ENCODE measurements at regions not wholly inside any gene's neighbourhood (a gene's known extent, or its start where the extent isn't known, plus 50 kb on each side); places are given as distances from the start of the nearest gene placed in this dataset.
A peak's percentile ranks its signal among the peaks of the same experiment; 100 is the strongest.

- Histone ChIP-seq H3K4me1 (peaks cover 15 to 56% (median 23%) of the 10 kb centered on the region in 4 donors), H3K9me3 (no peaks in the 10 kb centered on the region), H3K27me3 (no peaks in the 10 kb centered on the region), H3K36me3 (no peaks in the 10 kb centered on the region), H3K4me3 (no peak overlapping the region), H3K27ac (no peak overlapping the region)
- 90 to 100% (median 91%) methylated on average over 10 to 20 of the region's 20 CpGs for WGBS, 5 donors
- DNase-seq, result peak; percentile 34 to 46
- intact Hi-C loops (cut with DNase I; ENCODE audit: low total_unique reads), result no loop called here
- TF ChIP-seq CTCF (IDR thresholded peaks at IDR 0.05), result peak in 1 of 7 experiments; percentile 9
- no peak for TF ChIP-seq POLR2AphosphoS5 (IDR thresholded peaks at IDR 0.05)
Observed at GRCh38 chr6:44062771-44063560, 64.3 kb downstream of the MRPL14 start.

DNA sequence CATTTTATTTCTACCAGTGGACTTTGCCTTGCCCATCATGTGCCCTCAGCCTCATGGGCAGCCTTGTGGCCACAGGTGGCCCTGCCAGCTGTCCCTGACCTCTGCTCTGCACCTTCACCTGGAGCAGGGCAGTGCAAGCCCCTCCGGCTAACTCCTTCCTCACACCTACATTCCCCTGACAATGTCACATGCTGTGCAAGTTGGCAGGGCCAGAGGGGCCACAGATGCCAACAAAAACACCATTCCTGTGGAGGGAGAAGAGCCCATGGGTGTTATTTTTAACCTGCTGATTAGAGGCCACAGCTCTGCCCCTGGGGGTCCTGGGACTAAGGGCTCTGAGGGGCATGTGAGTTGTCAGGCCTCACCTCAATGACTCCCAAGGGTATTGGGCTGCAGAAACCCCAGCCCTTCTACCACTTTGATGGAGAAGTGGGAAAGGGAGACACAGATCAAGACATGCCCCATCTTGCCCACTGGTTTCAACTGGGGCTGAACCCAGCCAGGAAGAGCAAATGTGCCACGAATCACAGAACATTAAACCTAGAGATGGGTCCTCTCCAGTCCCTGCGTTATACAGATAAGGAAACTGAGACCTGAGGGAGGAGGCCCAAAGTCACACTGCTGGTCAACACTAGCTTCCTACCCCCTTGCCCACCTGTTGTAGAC, 65.0 kb downstream of the MRPL14 start:
- Histone ChIP-seq H3K36me3 (no peaks in the 10 kb centered on the region), H3K27me3 (no peaks in the 10 kb centered on the region), H3K27ac (peak overlapping the region in 1 of 5 donors; percentile 23), H3K4me3 (no peak overlapping the region), H3K9me3 (no peaks in the 10 kb centered on the region), H3K4me1 (peaks cover 20 to 63% (median 30%) of the 10 kb centered on the region in 4 donors)
- WGBS, 5 donors, result 68 to 98% (median 87%) methylated on average over 3 of the region's 3 CpGs
- no peak for TF ChIP-seq POLR2A (IDR thresholded peaks at IDR 0.05)
- no peak for TF ChIP-seq EP300 (IDR thresholded peaks at IDR 0.05)
- no peak for TF ChIP-seq POLR2AphosphoS5 (IDR thresholded peaks at IDR 0.05)
- TF ChIP-seq CTCF (IDR thresholded peaks at IDR 0.05), result no peak
- no peak for DNase-seq
- intact Hi-C loops (cut with DNase I; ENCODE audit: low total_unique reads), result no loop called here

DNA sequence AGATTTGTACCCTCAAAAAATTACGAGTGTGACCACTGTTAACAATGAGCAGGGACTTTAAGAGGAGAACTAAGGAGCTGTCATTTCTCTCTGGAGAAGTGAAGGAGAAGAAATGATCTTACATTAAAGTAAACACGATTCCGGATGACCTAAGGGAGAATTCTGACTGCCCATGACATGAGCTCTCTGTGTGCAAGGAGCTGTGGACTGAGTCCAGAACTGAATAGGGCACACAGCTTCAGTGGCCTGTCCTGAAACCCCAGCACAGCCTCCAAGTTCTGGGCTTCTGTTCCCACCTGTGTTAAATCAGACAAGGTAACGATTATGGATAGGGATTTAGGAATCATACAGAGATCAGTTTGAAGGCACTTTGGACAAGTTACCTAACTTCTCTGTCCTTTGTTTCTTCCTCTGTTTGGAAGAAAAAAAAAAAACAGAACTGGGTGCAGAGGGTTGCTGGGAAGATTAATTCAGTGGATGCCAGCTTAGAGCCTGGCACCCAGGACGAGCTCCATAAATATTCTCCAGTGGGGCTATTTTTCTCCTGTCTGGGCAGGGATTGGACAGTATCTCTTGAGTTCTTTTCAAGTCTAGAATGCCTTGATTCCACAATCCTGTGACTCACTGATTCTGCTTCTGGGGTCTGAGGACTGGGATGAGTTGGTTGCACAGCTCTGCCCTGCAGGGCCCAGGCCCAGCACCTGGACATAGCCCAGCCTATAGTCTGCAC, 65.7 kb downstream of the MRPL14 start:
- Histone ChIP-seq H3K27me3 (no peaks in the 10 kb centered on the region), H3K27ac (peak overlapping the region in 1 of 5 donors; percentile 23), H3K9me3 (no peaks in the 10 kb centered on the region), H3K36me3 (no peaks in the 10 kb centered on the region), H3K4me3 (no peak overlapping the region), H3K4me1 (peaks cover 23 to 69% (median 33%) of the 10 kb centered on the region in 4 donors)
- WGBS, 5 donors, result 66 to 81% (median 77%) methylated on average over 5 of the region's 5 CpGs
- no peak for TF ChIP-seq POLR2A (IDR thresholded peaks at IDR 0.05)
- TF ChIP-seq EP300 (IDR thresholded peaks at IDR 0.05), result no peak
- DNase-seq, result no peak
- intact Hi-C loops (cut with DNase I; ENCODE audit: low total_unique reads), result no loop called here

DNA sequence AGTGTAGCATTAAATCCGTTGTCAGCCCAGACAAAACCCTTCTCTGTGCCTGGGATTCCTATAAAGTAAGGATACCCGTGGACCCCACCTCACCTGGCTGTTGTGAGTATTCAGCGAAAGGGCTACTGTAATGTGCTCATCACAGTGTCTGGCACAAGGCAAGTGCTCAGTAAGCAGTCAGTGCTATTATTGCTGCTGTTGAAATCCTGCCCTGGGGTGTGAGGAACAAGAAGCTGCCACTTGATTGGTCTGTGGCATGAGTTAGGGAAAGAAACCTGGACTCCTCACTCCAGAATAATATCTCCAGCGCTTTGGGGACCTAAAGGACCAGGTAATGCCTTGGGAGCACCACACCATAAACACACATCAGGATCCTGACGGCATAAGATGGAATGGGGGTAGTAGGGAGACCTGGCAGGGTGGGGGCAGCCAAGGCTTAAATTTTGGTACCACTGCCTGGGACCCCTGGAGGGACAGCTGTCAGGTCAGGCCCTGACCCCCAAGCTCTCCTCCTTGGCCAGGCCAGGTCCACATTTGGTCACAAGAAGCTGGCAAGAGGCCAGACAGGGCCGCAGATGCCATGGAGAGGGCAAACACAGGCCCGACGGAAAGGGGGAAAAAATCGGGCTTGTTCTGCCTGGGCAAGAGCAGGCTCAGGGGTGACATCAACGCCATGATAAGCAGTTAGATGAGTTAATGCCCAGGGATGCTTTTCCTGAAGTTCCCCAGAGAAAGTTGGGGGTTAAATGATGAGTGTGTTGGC, 66.5 kb downstream of the MRPL14 start:
- Histone ChIP-seq H3K4me3 (no peak overlapping the region), H3K27ac (peak overlapping the region in 1 of 5 donors; percentile 23), H3K9me3 (no peaks in the 10 kb centered on the region), H3K27me3 (no peaks in the 10 kb centered on the region), H3K4me1 (peaks cover 23 to 69% (median 33%) of the 10 kb centered on the region in 4 donors), H3K36me3 (no peaks in the 10 kb centered on the region)
- intact Hi-C loops (cut with DNase I; ENCODE audit: low total_unique reads), result no loop called here
- WGBS, 5 donors, result 81 to 84% (median 83%) methylated on average over 10 of the region's 10 CpGs
- DNase-seq, result no peak
- TF ChIP-seq CTCF (IDR thresholded peaks at IDR 0.05) (no peak), POLR2A (IDR thresholded peaks at IDR 0.05) (no peak), POLR2AphosphoS5 (IDR thresholded peaks at IDR 0.05) (no peak), EP300 (IDR thresholded peaks at IDR 0.05) (no peak)
